B cell (primary cell): ENCODE measurements at regions not wholly inside any gene's neighbourhood (a gene's known extent, or its start where the extent isn't known, plus 50 kb on each side); places are given as distances from the start of the nearest gene placed in this dataset.

Experiments
- ATAC-seq: fragments of 200-7000 bp; cut with Tn5 transposase; one replicate; pipeline ENCODE4 v1.10.0; 2021; ENCODE audit warnings: low read depth, mild to moderate bottlenecking, moderate number of reproducible peaks, moderate library complexity
- CTCF ChIA-PET: fragments of 350-600 bp; sonication (Branson Sonifier 250); formaldehyde crosslinking; loops from one replicate; lab custom pipeline; 2021; ENCODE audit warnings: antibody characterized with exemption, inconsistent platforms; lab: Charles Lee
- POLR2A ChIA-PET: fragments of 350-600 bp; sonication (Branson Sonifier 250); formaldehyde crosslinking; loops from one replicate; lab custom pipeline; 2021; ENCODE audit warnings: antibody characterized with exemption; lab: Charles Lee
- DNase-seq: peaks from one replicate; pipeline ENCODE4 v3.0.0; 2013
- H2AFZ ChIP-seq: 2 replicates; pipeline ENCODE4 v1.6.1; 2012; ENCODE audit warnings: mild to moderate bottlenecking, low read depth, low read length; ENCODE audit not compliant: insufficient read depth, poor library complexity, severe bottlenecking
- H3K27ac ChIP-seq, 2 donors: 1 replicate in 1 of 2; 2 replicates in 1 of 2; pipeline ENCODE4 v1.5.1; 2012 to 2013; ENCODE audit warnings: low read length in 2 of 2, mild to moderate bottlenecking in 2 of 2, moderate library complexity in 1 of 2
- H3K27me3 ChIP-seq, 4 experiments: fragments of 200-600 bp in 1 of 4; sonication (generic) in 1 of 4; replicated peaks in 1 of 4; 1 replicate in 2 of 4; 2 replicates in 2 of 4; pipeline versions ENCODE4 v1.6.1 to v1.7.0; 2013 to 2016; ENCODE audit warnings: low read length in 3 of 4, mild to moderate bottlenecking in 2 of 4, mixed read lengths in 1 of 4, moderate library complexity in 1 of 4; ENCODE audit not compliant: insufficient read depth in 4 of 4, control insufficient read depth in 3 of 4; ENCODE audit errors: control extremely low read depth in 1 of 4
- H3K36me3 ChIP-seq, 2 experiments: replicated peaks in 1 of 2; 1 replicate in 1 of 2; 2 replicates in 1 of 2; pipeline versions ENCODE4 v1.6.1 to v1.7.1; 2013; ENCODE audit warnings: low read length in 1 of 2; ENCODE audit not compliant: insufficient read depth in 2 of 2, control insufficient read depth in 1 of 2; ENCODE audit errors: control extremely low read depth in 1 of 2, extremely low read depth in 1 of 2
- H3K4me1 ChIP-seq, 2 donors: fragments of 200-600 bp in 1 of 2; sonication (generic) in 1 of 2; 1 replicate in 1 of 2; 2 replicates in 1 of 2; pipeline versions ENCODE4 v1.5.1 to v1.6.1; 2013 to 2017; ENCODE audit warnings: low read length in 2 of 2; ENCODE audit not compliant: control insufficient read depth in 2 of 2, insufficient read depth in 2 of 2
- H3K4me2 ChIP-seq: replicated peaks from 2 replicates; pipeline ENCODE3; 2012; ENCODE audit warnings: mild to moderate bottlenecking, low read depth, low read length; ENCODE audit not compliant: poor library complexity, severe bottlenecking
- H3K4me3 ChIP-seq, 5 experiments: fragments of 200-600 bp in 1 of 5; sonication (generic) in 1 of 5; 1 replicate in 3 of 5; 2 replicates in 2 of 5; pipeline versions ENCODE4 v1.5.1 to v1.7.0; 2011 to 2016; ENCODE audit warnings: low read length in 4 of 5, mild to moderate bottlenecking in 4 of 5, low read depth in 2 of 5, control low read depth in 1 of 5, moderate library complexity in 1 of 5; ENCODE audit not compliant: insufficient read depth in 1 of 5; ENCODE audit errors: control extremely low read depth in 1 of 5, extremely low read depth in 1 of 5
- H3K79me2 ChIP-seq: fragments of 200-600 bp; sonication (generic); one replicate; pipeline ENCODE4 v1.6.0; 2016; ENCODE audit warnings: low read length; ENCODE audit not compliant: control insufficient read depth, insufficient read depth
- H3K9ac ChIP-seq: fragments of 200-600 bp; sonication (generic); 2 replicates; pipeline ENCODE4 v1.6.1; 2017; ENCODE audit warnings: mild to moderate bottlenecking, low read length, moderate library complexity
- H3K9me3 ChIP-seq, 3 donors: one replicate each; pipeline versions ENCODE4 v1.6.1 to v1.7.1; 2013; ENCODE audit warnings: low read length in 2 of 3; ENCODE audit not compliant: control insufficient read depth in 2 of 3, insufficient read depth in 1 of 3; ENCODE audit errors: control extremely low read depth in 1 of 3
- H4K20me1 ChIP-seq: 2 replicates; pipeline ENCODE4 v1.6.0; 2012; ENCODE audit warnings: mild to moderate bottlenecking, low read length; ENCODE audit not compliant: insufficient read depth, control insufficient read depth, poor library complexity, severe bottlenecking
- H3K27ac Mint-ChIP-seq: one replicate; pipeline ENCODE4 v1.8.0; 2021; ENCODE audit warnings: mixed read lengths
- H3K27me3 Mint-ChIP-seq: one replicate; pipeline ENCODE4 v1.8.0; 2021; ENCODE audit warnings: mixed read lengths
- H3K4me1 Mint-ChIP-seq: one replicate; pipeline ENCODE4 v1.8.0; 2021; ENCODE audit warnings: mixed read lengths
- H3K4me3 Mint-ChIP-seq: one replicate; pipeline ENCODE4 v1.8.0; 2021; ENCODE audit warnings: mixed read lengths
- H3K9me3 Mint-ChIP-seq: one replicate; pipeline ENCODE4 v1.8.0; 2022; ENCODE audit warnings: mixed read lengths; ENCODE audit not compliant: insufficient read depth
- EZH2 ChIP-seq: IDR thresholded peaks from 2 replicates; pipeline ENCODE4 v1.6.1; 2012; ENCODE audit warnings: borderline replicate concordance, low read depth, mild to moderate bottlenecking, moderate library complexity, low read length; ENCODE audit not compliant: insufficient read depth, poor library complexity, severe bottlenecking
- WGBS: methylation state at CpG from one replicate; pipeline ENCODE4 v1.1.5; 2013; ENCODE audit warnings: missing lambda C conversion rate; ENCODE audit not compliant: insufficient coverage; 5-methylcytosine and 5-hydroxymethylcytosine counted together
- intact Hi-C: fragments of 100-400 bp; cut with micrococcal nuclease; formaldehyde crosslinking; loops from one replicate; pipeline ENCODE4 v1.10.0; 2022
- TF ChIP-seq, protein P1 (sequence below): fragments of 200-600 bp; IDR thresholded peaks from one replicate; pipeline ENCODE4 v1.8.0; 2022; ENCODE audit warnings: antibody characterized with exemption, mild to moderate bottlenecking

DNA sequence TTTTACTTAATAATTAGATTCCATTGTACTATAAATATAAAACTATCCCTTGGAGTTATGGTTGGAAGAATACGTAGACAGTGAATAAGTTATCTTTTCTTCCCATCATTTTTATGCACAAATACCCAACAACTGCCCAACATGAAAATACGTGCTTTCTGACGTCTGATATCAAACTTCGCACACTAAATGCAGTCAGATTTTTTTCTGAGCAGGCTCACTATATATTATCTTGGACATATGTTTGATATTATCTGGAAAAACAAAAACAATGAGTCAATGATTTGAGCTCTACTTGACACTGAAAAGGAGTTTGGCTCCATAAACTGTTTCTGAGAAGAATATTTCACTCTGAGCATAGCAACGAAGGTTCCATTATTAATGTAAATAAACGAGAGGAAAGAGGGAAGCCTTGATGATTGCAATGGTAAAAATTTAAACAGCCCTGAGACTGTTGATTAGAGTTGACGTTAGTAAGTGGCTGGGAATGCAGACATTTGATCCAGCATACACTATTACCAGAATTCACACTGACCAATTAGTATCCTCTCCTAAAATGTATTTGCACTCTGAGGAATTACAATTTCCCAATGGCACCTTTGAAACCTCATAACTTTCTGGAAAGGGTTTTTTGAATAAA, 1090.0 kb downstream of the EPHA7 start:
- Histone ChIP-seq H3K4me1 (no peaks in the 10 kb centered on the region), H3K4me3 (no peak overlapping the region), H3K4me2 (no peak overlapping the region), H3K9me3 (no peaks in the 10 kb centered on the region), H3K79me2 (no peaks in the 10 kb centered on the region), H4K20me1 (no peaks in the 10 kb centered on the region), H3K9ac (no peak overlapping the region), H3K27me3 (no peaks in the 10 kb centered on the region), H3K36me3 (no peaks in the 10 kb centered on the region), H2AFZ (no peak overlapping the region), H3K27ac (no peak overlapping the region)
- Mint-ChIP-seq H3K9me3 (peaks cover 6% of the 10 kb centered on the region), H3K4me1 (no peaks in the 10 kb centered on the region), H3K27ac (no peak overlapping the region), H3K4me3 (no peak overlapping the region), H3K27me3 (no peaks in the 10 kb centered on the region)
- TF ChIP-seq EZH2 = no peak
- TF ChIP-seq, protein P1, sequence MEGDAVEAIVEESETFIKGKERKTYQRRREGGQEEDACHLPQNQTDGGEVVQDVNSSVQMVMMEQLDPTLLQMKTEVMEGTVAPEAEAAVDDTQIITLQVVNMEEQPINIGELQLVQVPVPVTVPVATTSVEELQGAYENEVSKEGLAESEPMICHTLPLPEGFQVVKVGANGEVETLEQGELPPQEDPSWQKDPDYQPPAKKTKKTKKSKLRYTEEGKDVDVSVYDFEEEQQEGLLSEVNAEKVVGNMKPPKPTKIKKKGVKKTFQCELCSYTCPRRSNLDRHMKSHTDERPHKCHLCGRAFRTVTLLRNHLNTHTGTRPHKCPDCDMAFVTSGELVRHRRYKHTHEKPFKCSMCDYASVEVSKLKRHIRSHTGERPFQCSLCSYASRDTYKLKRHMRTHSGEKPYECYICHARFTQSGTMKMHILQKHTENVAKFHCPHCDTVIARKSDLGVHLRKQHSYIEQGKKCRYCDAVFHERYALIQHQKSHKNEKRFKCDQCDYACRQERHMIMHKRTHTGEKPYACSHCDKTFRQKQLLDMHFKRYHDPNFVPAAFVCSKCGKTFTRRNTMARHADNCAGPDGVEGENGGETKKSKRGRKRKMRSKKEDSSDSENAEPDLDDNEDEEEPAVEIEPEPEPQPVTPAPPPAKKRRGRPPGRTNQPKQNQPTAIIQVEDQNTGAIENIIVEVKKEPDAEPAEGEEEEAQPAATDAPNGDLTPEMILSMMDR = no peak
- intact Hi-C loops = no loop called here
- ChIA-PET CTCF (no interaction called here), POLR2A (no interaction called here)
- ATAC-seq (no peak), DNase-seq (no peak)
- WGBS = no CpG with 5 or more reads among the region's 7 CpGs

DNA sequence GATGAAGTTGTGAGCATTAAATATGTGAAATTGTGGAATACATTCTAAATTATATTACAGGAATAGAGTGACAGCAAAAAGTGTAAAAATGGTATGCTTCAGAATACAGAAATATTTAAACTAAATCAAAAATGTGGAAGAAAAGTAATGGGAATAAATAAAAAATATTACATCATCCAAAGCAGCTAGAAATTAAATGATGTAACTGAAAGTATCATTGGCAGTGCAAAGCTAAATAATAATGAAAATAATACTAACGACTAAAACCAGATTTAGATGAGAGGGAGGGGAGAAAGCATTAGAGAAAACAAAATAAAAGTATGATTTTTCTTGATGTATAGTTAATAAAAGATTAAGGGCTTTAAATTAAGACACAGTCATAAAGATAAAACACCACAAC, 1104.0 kb downstream of the EPHA7 start:
- no peaks in the 10 kb centered on the region for H3K27me3 Mint-ChIP-seq
- H3K27ac ChIP-seq = no peak overlapping the region
- H3K9me3 Mint-ChIP-seq = no peaks in the 10 kb centered on the region
- H3K79me2 ChIP-seq = no peaks in the 10 kb centered on the region
- H3K4me3 Mint-ChIP-seq = no peak overlapping the region
- H2AFZ ChIP-seq = no peak overlapping the region
- DNase-seq = no peak
- H3K4me3 ChIP-seq = no peak overlapping the region
- intact Hi-C loops = no loop called here
- no peaks in the 10 kb centered on the region for H3K4me1 Mint-ChIP-seq
- ChIA-PET POLR2A (no interaction called here), CTCF (no interaction called here)
- H3K4me1 ChIP-seq = no peaks in the 10 kb centered on the region
- H3K4me2 ChIP-seq = no peak overlapping the region
- H3K27me3 ChIP-seq = no peaks in the 10 kb centered on the region
- H3K9ac ChIP-seq = no peak overlapping the region
- TF ChIP-seq, protein P1 = no peak
- no peak for TF ChIP-seq EZH2
- no peaks in the 10 kb centered on the region for H4K20me1 ChIP-seq
- no peaks in the 10 kb centered on the region for H3K36me3 ChIP-seq
- WGBS = no CpG with 5 or more reads among the region's 1 CpG
- no peaks in the 10 kb centered on the region for H3K9me3 ChIP-seq
- H3K27ac Mint-ChIP-seq = no peak overlapping the region
- ATAC-seq = no peak
